WTC11 (cell line): ENCODE measurements at regions not wholly inside any gene's neighbourhood (a gene's known extent, or its start where the extent isn't known, plus 50 kb on each side); places are given as distances from the start of the nearest gene placed in this dataset.

Experiments used
- ATAC-seq: fragments of 200-7000 bp; cut with Tn5 transposase; 2 replicates; pipeline ENCODE4 v1.10.0; 2021; ENCODE audit warnings: mild to moderate bottlenecking, moderate library complexity
- CTCF ChIA-PET: fragments of 300-600 bp; sonication (Branson Sonifier 250); formaldehyde crosslinking; loops from one replicate; lab custom pipeline; 2021; ENCODE audit warnings: antibody characterized with exemption; lab: Charles Lee
- POLR2A ChIA-PET: fragments of 350-600 bp; sonication (Branson Sonifier 250); formaldehyde crosslinking; loops from one replicate; lab custom pipeline; 2021; ENCODE audit warnings: antibody characterized with exemption; lab: Charles Lee
- DNase-seq: peaks from one replicate; pipeline ENCODE4 v3.0.0; 2021; ENCODE audit warnings: low spot score
- H3K27ac Mint-ChIP-seq: 2 replicates; pipeline ENCODE4 v1.8.0; 2021; ENCODE audit warnings: mixed read lengths
- H3K27me3 Mint-ChIP-seq: 2 replicates; pipeline ENCODE4 v1.8.0; 2021; ENCODE audit warnings: low read depth, mild to moderate bottlenecking, moderate library complexity, mixed read lengths
- H3K36me3 Mint-ChIP-seq: 2 replicates; pipeline ENCODE4 v1.8.0; 2021; ENCODE audit warnings: mixed read lengths
- H3K4me1 Mint-ChIP-seq: 2 replicates; pipeline ENCODE4 v1.8.0; 2022; ENCODE audit warnings: mixed read lengths
- H3K4me3 Mint-ChIP-seq: 2 replicates; pipeline ENCODE4 v1.8.0; 2021; ENCODE audit warnings: mild to moderate bottlenecking, moderate library complexity, mixed read lengths
- H3K9me3 Mint-ChIP-seq: 2 replicates; pipeline ENCODE4 v1.8.0; 2021; ENCODE audit warnings: mixed read lengths
- ELF4 ChIP-seq: sonication (generic); formaldehyde crosslinking; IDR thresholded peaks from 2 replicates; pipeline ENCODE4 v1.8.1; 2022; ENCODE audit warnings: low read depth, mild to moderate bottlenecking, moderate library complexity, missing genetic modification reagents
- FOXK1 ChIP-seq: sonication (generic); formaldehyde crosslinking; IDR thresholded peaks from 2 replicates; pipeline ENCODE4 v1.8.0; 2022; ENCODE audit warnings: mild to moderate bottlenecking, moderate library complexity, missing genetic modification reagents
- GABPB1 ChIP-seq: sonication (generic); formaldehyde crosslinking; IDR thresholded peaks from 2 replicates; pipeline ENCODE4 v1.8.1; 2023; ENCODE audit warnings: mild to moderate bottlenecking, missing genetic modification reagents
- GRHL2 ChIP-seq: fragments of 250-450 bp; sonication (Bioruptor Pico); IDR thresholded peaks from 2 replicates; pipeline ENCODE4 v1.8.0; 2022; ENCODE audit warnings: mild to moderate bottlenecking, moderate library complexity; ENCODE audit not compliant: insufficient replicate concordance, severe bottlenecking
- GTF2I ChIP-seq: fragments of 250-450 bp; sonication (Bioruptor Pico); conservative IDR thresholded peaks from 2 replicates; pipeline ENCODE4 v1.4.0; 2021; ENCODE audit warnings: mild to moderate bottlenecking
- HMGXB4 ChIP-seq: sonication (generic); formaldehyde crosslinking; IDR thresholded peaks from 2 replicates; pipeline ENCODE4 v1.8.1; 2023; ENCODE audit warnings: mild to moderate bottlenecking, moderate library complexity, missing genetic modification reagents
- JAZF1 ChIP-seq: fragments of 250-450 bp; sonication (Bioruptor Pico); IDR thresholded peaks from 2 replicates; pipeline ENCODE4 v1.9.0; 2021; ENCODE audit warnings: moderate library complexity, mild to moderate bottlenecking, inconsistent platforms
- JUN ChIP-seq: sonication (generic); formaldehyde crosslinking; IDR thresholded peaks from 2 replicates; pipeline ENCODE4 v1.8.0; 2023; ENCODE audit warnings: mild to moderate bottlenecking, missing genetic modification reagents
- KAT7 ChIP-seq: sonication (generic); formaldehyde crosslinking; IDR thresholded peaks from 2 replicates; pipeline ENCODE4 v1.8.1; 2023; ENCODE audit warnings: missing genetic modification reagents, mild to moderate bottlenecking, borderline replicate concordance
- NFATC4 ChIP-seq: fragments of 250-450 bp; sonication (Bioruptor Pico); IDR thresholded peaks from 2 replicates; pipeline ENCODE4 v1.9.0; 2021; ENCODE audit warnings: mild to moderate bottlenecking
- NFYB ChIP-seq: sonication (generic); formaldehyde crosslinking; conservative IDR thresholded peaks from 2 replicates; pipeline ENCODE4 v1.8.0; 2022; ENCODE audit warnings: low read depth, missing genetic modification reagents
- NR2C2 ChIP-seq: sonication (generic); formaldehyde crosslinking; IDR thresholded peaks from 2 replicates; pipeline ENCODE4 v1.8.0; 2022; ENCODE audit warnings: mild to moderate bottlenecking, missing genetic modification reagents
- OVOL2 ChIP-seq: fragments of 250-450 bp; sonication (Bioruptor Pico); IDR thresholded peaks from 2 replicates; pipeline ENCODE4 v1.9.0; 2021; ENCODE audit warnings: mild to moderate bottlenecking, borderline replicate concordance
- PREB ChIP-seq: sonication (generic); formaldehyde crosslinking; IDR thresholded peaks from 2 replicates; pipeline ENCODE4 v1.8.1; 2022; ENCODE audit warnings: mild to moderate bottlenecking, missing genetic modification reagents, moderate library complexity, borderline replicate concordance
- PRRX2 ChIP-seq: fragments of 250-450 bp; sonication (Bioruptor Pico); IDR thresholded peaks from 2 replicates; pipeline ENCODE4 v1.8.0; 2021; ENCODE audit warnings: mild to moderate bottlenecking
- SMAD3 ChIP-seq: sonication (generic); formaldehyde crosslinking; IDR thresholded peaks from 2 replicates; pipeline ENCODE4 v1.8.0; 2022; ENCODE audit warnings: missing genetic modification reagents, mild to moderate bottlenecking, borderline replicate concordance
- SOX15 ChIP-seq: fragments of 250-450 bp; sonication (Bioruptor Pico); IDR thresholded peaks from 2 replicates; pipeline ENCODE4 v1.9.0; 2021; ENCODE audit warnings: mild to moderate bottlenecking
- SP1 ChIP-seq: sonication (generic); formaldehyde crosslinking; conservative IDR thresholded peaks from 2 replicates; pipeline ENCODE4 v1.8.1; 2022; ENCODE audit warnings: missing genetic modification reagents
- TP53 ChIP-seq: sonication (generic); formaldehyde crosslinking; IDR thresholded peaks from 2 replicates; pipeline ENCODE4 v1.8.1; 2023; ENCODE audit warnings: mild to moderate bottlenecking, missing genetic modification reagents
- ZNF138 ChIP-seq: sonication (generic); formaldehyde crosslinking; conservative IDR thresholded peaks from 2 replicates; pipeline ENCODE4 v1.8.1; 2022; ENCODE audit warnings: mild to moderate bottlenecking, moderate library complexity, missing genetic modification reagents
- ZNF219 ChIP-seq: sonication (generic); formaldehyde crosslinking; IDR thresholded peaks from 2 replicates; pipeline ENCODE4 v1.8.0; 2023; ENCODE audit warnings: missing genetic modification reagents, mild to moderate bottlenecking, borderline replicate concordance
- ZNF317 ChIP-seq: sonication (generic); formaldehyde crosslinking; IDR thresholded peaks from 2 replicates; pipeline ENCODE4 v1.8.1; 2023; ENCODE audit warnings: low read depth, mild to moderate bottlenecking, moderate library complexity, missing genetic modification reagents, borderline replicate concordance
- ZNF396 ChIP-seq: fragments of 250-450 bp; sonication (Bioruptor Pico); IDR thresholded peaks from 2 replicates; pipeline ENCODE4 v1.8.0; 2021; ENCODE audit warnings: mild to moderate bottlenecking, moderate library complexity, borderline replicate concordance
- ZNF416 ChIP-seq: fragments of 250-450 bp; sonication (Bioruptor Pico); IDR thresholded peaks from 2 replicates; pipeline ENCODE4 v1.9.0; 2021; ENCODE audit warnings: mild to moderate bottlenecking, inconsistent platforms
- TF ChIP-seq, protein P1 (sequence below): sonication (generic); formaldehyde crosslinking; IDR thresholded peaks from 2 replicates; pipeline ENCODE4 v1.8.0; 2022; ENCODE audit warnings: mild to moderate bottlenecking, missing genetic modification reagents
- TF ChIP-seq, protein P2 (sequence below): sonication (generic); formaldehyde crosslinking; conservative IDR thresholded peaks from 2 replicates; pipeline ENCODE4 v1.8.1; 2022; ENCODE audit warnings: mild to moderate bottlenecking, missing genetic modification reagents
- TF ChIP-seq, protein P3 (sequence below): sonication (generic); formaldehyde crosslinking; IDR thresholded peaks from 2 replicates; pipeline ENCODE4 v1.8.1; 2023; ENCODE audit warnings: mild to moderate bottlenecking, missing genetic modification reagents, moderate library complexity

DNA sequence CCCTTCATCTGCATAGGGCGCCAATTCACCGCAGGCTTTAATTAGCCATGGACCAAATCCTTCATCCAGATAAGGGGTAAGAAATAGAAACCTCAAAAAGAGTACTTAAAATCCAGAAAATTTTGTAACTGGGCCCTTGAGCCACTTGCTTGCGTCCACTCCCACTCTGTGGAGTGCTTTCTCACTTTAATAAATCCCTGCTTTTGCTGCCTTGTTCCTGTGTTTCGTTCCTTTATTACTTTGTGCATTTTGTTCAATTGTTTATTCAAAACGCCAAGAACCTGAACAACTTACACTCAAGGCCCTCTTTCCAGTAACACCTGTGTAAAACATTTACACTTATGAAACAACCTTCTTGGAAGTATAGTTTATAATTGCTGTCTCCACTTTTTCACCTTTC, 66.5 kb downstream of the HMHB1 start:
- ChIA-PET CTCF (no interaction called here), POLR2A (no interaction called here)
- Mint-ChIP-seq H3K4me1 (peaks cover 24% of the 10 kb centered on the region), H3K27me3 (no peaks in the 10 kb centered on the region), H3K36me3 (no peaks in the 10 kb centered on the region), H3K27ac (no peak overlapping the region), H3K9me3 (peaks cover 14% of the 10 kb centered on the region), H3K4me3 (no peak overlapping the region)
- TF ChIP-seq GTF2I (CRISPR knock-in tag) (no peak), FOXK1 (CRISPR knock-in tag) (no peak), SP1 (no peak), KAT7 (no peak), PRRX2 (CRISPR knock-in tag) (no peak), NR2C2 (CRISPR knock-in tag) (no peak), GABPB1 (no peak), JUN (CRISPR knock-in tag) (no peak), GRHL2 (CRISPR knock-in tag) (no peak), TP53 (CRISPR knock-in tag) (no peak), ZNF219 (CRISPR knock-in tag) (no peak), ZNF396 (no peak)
- TF ChIP-seq, protein P1, sequence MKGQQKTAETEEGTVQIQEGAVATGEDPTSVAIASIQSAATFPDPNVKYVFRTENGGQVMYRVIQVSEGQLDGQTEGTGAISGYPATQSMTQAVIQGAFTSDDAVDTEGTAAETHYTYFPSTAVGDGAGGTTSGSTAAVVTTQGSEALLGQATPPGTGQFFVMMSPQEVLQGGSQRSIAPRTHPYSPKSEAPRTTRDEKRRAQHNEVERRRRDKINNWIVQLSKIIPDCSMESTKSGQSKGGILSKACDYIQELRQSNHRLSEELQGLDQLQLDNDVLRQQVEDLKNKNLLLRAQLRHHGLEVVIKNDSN (CRISPR knock-in tag) = no peak
- TF ChIP-seq, protein P2, sequence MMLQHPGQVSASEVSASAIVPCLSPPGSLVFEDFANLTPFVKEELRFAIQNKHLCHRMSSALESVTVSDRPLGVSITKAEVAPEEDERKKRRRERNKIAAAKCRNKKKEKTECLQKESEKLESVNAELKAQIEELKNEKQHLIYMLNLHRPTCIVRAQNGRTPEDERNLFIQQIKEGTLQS = no peak
- TF ChIP-seq, protein P3, sequence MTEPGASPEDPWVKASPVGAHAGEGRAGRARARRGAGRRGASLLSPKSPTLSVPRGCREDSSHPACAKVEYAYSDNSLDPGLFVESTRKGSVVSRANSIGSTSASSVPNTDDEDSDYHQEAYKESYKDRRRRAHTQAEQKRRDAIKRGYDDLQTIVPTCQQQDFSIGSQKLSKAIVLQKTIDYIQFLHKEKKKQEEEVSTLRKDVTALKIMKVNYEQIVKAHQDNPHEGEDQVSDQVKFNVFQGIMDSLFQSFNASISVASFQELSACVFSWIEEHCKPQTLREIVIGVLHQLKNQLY (CRISPR knock-in tag) = no peak
- ATAC-seq (no peak), DNase-seq (no peak)

- no peaks in the 10 kb centered on the region for H3K36me3 Mint-ChIP-seq
- TF ChIP-seq SOX15 (CRISPR knock-in tag) = no peak
- TF ChIP-seq, protein P2 = no peak
- TF ChIP-seq JAZF1 (CRISPR knock-in tag) = no peak
- no peak for TF ChIP-seq NFYB (CRISPR knock-in tag)
- no peak for TF ChIP-seq PREB (CRISPR knock-in tag)
- TF ChIP-seq ZNF138 (CRISPR knock-in tag) = no peak
- TF ChIP-seq NFATC4 (CRISPR knock-in tag) = no peak
- no peak for TF ChIP-seq SMAD3 (CRISPR knock-in tag)
- no peak for TF ChIP-seq HMGXB4 (CRISPR knock-in tag)
- no peak for TF ChIP-seq FOXK1 (CRISPR knock-in tag)
- no peak for TF ChIP-seq ZNF416
- no peak for TF ChIP-seq ZNF317 (CRISPR knock-in tag)
- TF ChIP-seq KAT7 = no peak
- TF ChIP-seq ELF4 = no peak
- no peak for TF ChIP-seq OVOL2 (CRISPR knock-in tag)
- TF ChIP-seq, all 79 proteins: peak for 0
- Mint-ChIP-seq H3K4me1 (peaks cover 12% of the 10 kb centered on the region), H3K4me3 (no peak overlapping the region), H3K27me3 (no peaks in the 10 kb centered on the region), H3K9me3 (peaks cover 14% of the 10 kb centered on the region), H3K27ac (no peak overlapping the region)
- ChIA-PET CTCF (no interaction called here), POLR2A (interaction anchor here (0.6 kb wide), 1 partner anchor 464 kb away, joined by 3 read pairs; no protein-coding TSS in a partner anchor)
- no peak for DNase-seq
- ATAC-seq = no peak
Observed at GRCh38 chr5:143879646-143880045, 67.7 kb downstream of the HMHB1 start.
